Colonic mucosa (tissue), 4 donors: ENCODE measurements at regions not wholly inside any gene's neighbourhood (a gene's known extent, or its start where the extent isn't known, plus 50 kb on each side); places are given as distances from the start of the nearest gene placed in this dataset.
"Not testable (repeated sequence)": the region's sequence is repeated elsewhere in the genome, so short reads cannot be mapped to it uniquely, and the experiment has no call there.

Experiments
- DNase-seq: peaks from one replicate; pipeline ENCODE4 v3.0.0-alpha.2; 2020
- H3K27ac ChIP-seq: fragments of 200-600 bp; one replicate; pipeline ENCODE4 v1.8.0; 2021
- H3K27me3 ChIP-seq: fragments of 200-600 bp; one replicate; pipeline ENCODE4 v1.8.0; 2021
- H3K36me3 ChIP-seq: fragments of 200-600 bp; one replicate; pipeline ENCODE4 v1.8.0; 2021
- H3K4me1 ChIP-seq: fragments of 200-600 bp; one replicate; pipeline ENCODE4 v1.8.0; 2021; ENCODE audit warnings: mild to moderate bottlenecking
- H3K4me3 ChIP-seq: fragments of 200-600 bp; one replicate; pipeline ENCODE4 v1.8.0; 2021
- H3K9ac ChIP-seq, 2 donors: one replicate each; pipeline ENCODE4 v1.7.0; 2013; ENCODE audit warnings: control low read depth in 2 of 2, low read depth in 2 of 2, low read length in 2 of 2
- H3K9me3 ChIP-seq: fragments of 200-600 bp; one replicate; pipeline ENCODE4 v1.8.0; 2021
- CTCF ChIP-seq: fragments of 200-600 bp; IDR thresholded peaks from one replicate; pipeline ENCODE4 v1.8.0; 2022; ENCODE audit warnings: antibody characterized with exemption, mild to moderate bottlenecking
- intact Hi-C: fragments of 100-400 bp; cut with DNase I; formaldehyde crosslinking; loops from one replicate; pipeline ENCODE4 v1.14.1; 2022
- donor health status: healthy.
- donor health status: DM: no; HTN: no; CAD: no.
- donor health status: DM: no; HTN: no; CAD: no.

GRCh38 chr14:94826774-94827173, 56.9 kb upstream of the GSC start:
- no peak overlapping the region for H3K9ac ChIP-seq
- no peaks in the 10 kb centered on the region for H3K36me3 ChIP-seq
- H3K27me3 ChIP-seq = no peaks in the 10 kb centered on the region
- H3K4me3 ChIP-seq = no peak overlapping the region
- no peak overlapping the region for H3K27ac ChIP-seq
- no peak for TF ChIP-seq CTCF
- no peaks in the 10 kb centered on the region for H3K9me3 ChIP-seq
- intact Hi-C loops = no loop called here
- DNase-seq = no peak
- H3K4me1 ChIP-seq = no peaks in the 10 kb centered on the region

GRCh38 chr14:94823556-94824341, 53.8 kb upstream of the GSC start:
- Histone ChIP-seq H3K4me1 (no peaks in the 10 kb centered on the region), H3K27me3 (no peaks in the 10 kb centered on the region), H3K9ac (no peak overlapping the region), H3K27ac (no peak overlapping the region), H3K36me3 (no peaks in the 10 kb centered on the region), H3K9me3 (no peaks in the 10 kb centered on the region), H3K4me3 (no peak overlapping the region)
- intact Hi-C loops = no loop called here
- TF ChIP-seq CTCF = no peak
- no peak for DNase-seq

- DNase-seq = no peak
- no peak for TF ChIP-seq CTCF
Observed at GRCh38 chr14:94821705-94822104, 51.8 kb upstream of the GSC start.

GRCh38 chr14:94820932-94821331, 51.0 kb upstream of the GSC start:
- H3K9ac ChIP-seq, H3K27ac ChIP-seq, H3K4me3 ChIP-seq, intact Hi-C loops, DNase-seq, H3K36me3 ChIP-seq, H3K9me3 ChIP-seq, H3K4me1 ChIP-seq, H3K27me3 ChIP-seq: not testable (repeated sequence)

More at GRCh38 chr14:94821705-94822104, 51.8 kb upstream of the GSC start:
- intact Hi-C loops = no loop called here
- H3K4me1 ChIP-seq = no peaks in the 10 kb centered on the region
- no peaks in the 10 kb centered on the region for H3K27me3 ChIP-seq
- H3K9me3 ChIP-seq = no peaks in the 10 kb centered on the region
- no peak overlapping the region for H3K9ac ChIP-seq
- no peak overlapping the region for H3K27ac ChIP-seq
- no peaks in the 10 kb centered on the region for H3K36me3 ChIP-seq
- H3K4me3 ChIP-seq = no peak overlapping the region
